ENCODE measurements at regions not wholly inside any gene's neighbourhood (a gene's known extent, or its start where the extent isn't known, plus 50 kb on each side); places are given as distances from the start of the nearest gene placed in this dataset.
A peak's percentile ranks its signal among the peaks of the same experiment; 100 is the strongest.

- TF ChIP-seq ZBTB33 (IDR thresholded peaks at IDR 0.05; ENCODE audit: borderline replicate concordance, low read depth): no peak
- no peak for TF ChIP-seq YY1 (IDR thresholded peaks at IDR 0.05; ENCODE audit: low read depth)
- no peak for TF ChIP-seq EZH2phosphoT487 (IDR thresholded peaks at IDR 0.05; ENCODE audit: borderline replicate concordance, low read depth)
- no peak for TF ChIP-seq SIN3A (IDR thresholded peaks at IDR 0.05; ENCODE audit: borderline replicate concordance, low read depth, low read length)
- TF ChIP-seq NRF1 (IDR thresholded peaks at IDR 0.05; ENCODE audit: low read depth, low read length): no peak
- TF ChIP-seq SMC3 (IDR thresholded peaks at IDR 0.05; ENCODE audit: low read depth, low read length): no peak
- TF ChIP-seq ELF1 (IDR thresholded peaks at IDR 0.05): no peak
Measured at GRCh38 chr2:188813315-188813714, 160.9 kb upstream of the COL3A1 start (continued).

GRCh38 chr2:188813857-188814256, 160.3 kb upstream of the COL3A1 start:
- Histone ChIP-seq H3K4me2 (no peak overlapping the region), H2AFZ (ENCODE audit: low read depth) (peak overlapping the region; percentile 42; the same call in 1 of the 2 replicates), H3K4me1 (ENCODE audit: control insufficient read depth in 1 of 2, insufficient read depth in 2 of 2, low read depth in 1 of 2, low read length in 1 of 2) (peaks cover 0 to 21% of the 10 kb centered on the region in 2 experiments; a peak in 2 of 4 replicates), H3K9me3 (no peaks in the 10 kb centered on the region), H3F3A (replicated peaks; ENCODE audit: insufficient read depth) (peaks cover 37% of the 10 kb centered on the region), H3K79me2 (ENCODE audit: insufficient read depth) (no peaks in the 10 kb centered on the region), H3K27ac (ENCODE audit: low read depth in 2 of 2, low read length in 1 of 2) (peak overlapping the region in 1 of 2 experiments; percentile 73; a peak in 2 of 4 replicates), H4K20me1 (ENCODE audit: insufficient read depth) (no peaks in the 10 kb centered on the region), H3K9ac (no peak overlapping the region), H3K9me2 (no peaks in the 10 kb centered on the region), H3K27me3 (ENCODE audit: insufficient read depth) (no peaks in the 10 kb centered on the region), H3K4me3 (ENCODE audit: low read depth in 2 of 2, low read length in 1 of 2) (no peak overlapping the region), H3K36me3 (replicated peaks in 1 of 2; ENCODE audit: control insufficient read depth in 1 of 2, insufficient read depth in 2 of 2, low read length in 1 of 2) (no peaks in the 10 kb centered on the region)
- CTCF ChIA-PET: no interaction called here
- TF ChIP-seq TCF12 (IDR thresholded peaks at IDR 0.05) (no peak), GABPA (IDR thresholded peaks at IDR 0.05; ENCODE audit: low read depth) (no peak), MAX (IDR thresholded peaks at IDR 0.05; ENCODE audit: low read depth) (no peak), MXI1 (IDR thresholded peaks at IDR 0.05; ENCODE audit: low read depth, low read length) (no peak), ELF1 (IDR thresholded peaks at IDR 0.05) (no peak), JUND (IDR thresholded peaks at IDR 0.05) (no peak), YY1 (IDR thresholded peaks at IDR 0.05; ENCODE audit: low read depth) (no peak), EP300 (IDR thresholded peaks at IDR 0.05; ENCODE audit: borderline replicate concordance in 1 of 2, low read depth in 1 of 2, low read length in 1 of 2) (no peak), EZH2phosphoT487 (IDR thresholded peaks at IDR 0.05; ENCODE audit: borderline replicate concordance, low read depth) (no peak), RFX5 (IDR thresholded peaks at IDR 0.05; ENCODE audit: low read length) (no peak)
- WGBS (ENCODE audit: low lambda C conversion rate): 92% methylated on average over 3 of the region's 5 CpGs
- no peak for DNase-seq
- POLR2A ChIA-PET: no interaction called here

- Histone ChIP-seq H3F3A (replicated peaks; ENCODE audit: insufficient read depth) (no peaks in the 10 kb centered on the region), H3K36me3 (replicated peaks in 1 of 2; ENCODE audit: control insufficient read depth in 1 of 2, insufficient read depth in 2 of 2, low read length in 1 of 2) (no peaks in the 10 kb centered on the region), H2AFZ (ENCODE audit: low read depth) (peak overlapping the region; percentile 73; the same call in 1 of the 2 replicates), H3K79me2 (ENCODE audit: insufficient read depth) (no peaks in the 10 kb centered on the region), H3K4me1 (ENCODE audit: control insufficient read depth in 1 of 2, insufficient read depth in 2 of 2, low read depth in 1 of 2, low read length in 1 of 2) (peaks cover 0 to 5% of the 10 kb centered on the region in 2 experiments; a peak in 2 of 4 replicates), H3K9ac (no peak overlapping the region), H3K4me3 (ENCODE audit: low read depth in 2 of 2, low read length in 1 of 2) (no peak overlapping the region), H3K27me3 (ENCODE audit: insufficient read depth) (no peaks in the 10 kb centered on the region), H3K4me2 (no peak overlapping the region), H4K20me1 (ENCODE audit: insufficient read depth) (no peaks in the 10 kb centered on the region), H3K9me3 (0 out of 2 replicates have a peak, but pooled peaks cover 3% of the 10 kb centered on the region), H3K9me2 (no peaks in the 10 kb centered on the region), H3K27ac (ENCODE audit: low read depth in 2 of 2, low read length in 1 of 2) (peak overlapping the region in 1 of 2 experiments; percentile 83; a peak in 1 of 4 replicates)
- CTCF ChIA-PET: no interaction called here
- TF ChIP-seq JUND (IDR thresholded peaks at IDR 0.05) (no peak), CTCF (IDR thresholded peaks at IDR 0.05) (no peak), TEAD4 (IDR thresholded peaks at IDR 0.05; ENCODE audit: borderline replicate concordance, insufficient read depth) (no peak), FOXM1 (IDR thresholded peaks at IDR 0.05; ENCODE audit: low read depth) (no peak), TAF1 (IDR thresholded peaks at IDR 0.05; ENCODE audit: borderline replicate concordance, low read depth, low read length) (no peak)
- 83% methylated on average over 1 of the region's 1 CpG for WGBS (ENCODE audit: low lambda C conversion rate)
- DNase-seq: no peak
- POLR2A ChIA-PET: no interaction called here
Measured at GRCh38 chr2:188819011-188819410, 155.2 kb upstream of the COL3A1 start.

Measured in SK-N-SH (cell line).